IPS-NIHi11 (cell line): ENCODE measurements at regions not wholly inside any gene's neighbourhood (a gene's known extent, or its start where the extent isn't known, plus 50 kb on each side); places are given as distances from the start of the nearest gene placed in this dataset.
A peak's percentile ranks its signal among the peaks of the same experiment; 100 is the strongest.

Source experiments
- DNase-seq: peaks from one replicate; pipeline ENCODE4 v3.0.0; 2012; ENCODE audit warnings: mixed read lengths, low spot score

- DNase-seq = no peak
These were observed 297.0 kb upstream of the CLNK start for GRCh38 chr4:10981576-10981975.

GRCh38 chr4:10981096-10981495 is 296.5 kb upstream of the CLNK start:
- DNase-seq = no peak

DNA sequence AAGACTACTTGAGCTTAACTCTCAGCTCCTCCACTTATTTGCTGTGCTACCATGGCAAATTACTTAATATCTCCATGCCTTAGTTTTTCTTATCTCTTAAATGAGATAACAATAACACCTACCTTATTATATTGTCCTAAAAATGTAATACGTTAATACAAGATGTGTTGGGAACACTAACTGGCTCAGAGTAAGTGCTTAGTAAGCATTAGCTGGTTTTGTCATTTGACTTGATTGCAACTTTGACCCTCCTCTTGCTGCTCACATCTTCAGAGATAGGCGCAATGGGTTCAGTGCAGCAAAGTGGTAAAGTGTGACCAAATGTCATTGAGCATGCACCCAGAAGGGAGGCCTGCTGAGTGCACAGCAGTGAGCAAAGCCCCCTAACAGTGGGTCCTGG is 294.5 kb upstream of the CLNK start:
- DNase-seq = no peak

DNA sequence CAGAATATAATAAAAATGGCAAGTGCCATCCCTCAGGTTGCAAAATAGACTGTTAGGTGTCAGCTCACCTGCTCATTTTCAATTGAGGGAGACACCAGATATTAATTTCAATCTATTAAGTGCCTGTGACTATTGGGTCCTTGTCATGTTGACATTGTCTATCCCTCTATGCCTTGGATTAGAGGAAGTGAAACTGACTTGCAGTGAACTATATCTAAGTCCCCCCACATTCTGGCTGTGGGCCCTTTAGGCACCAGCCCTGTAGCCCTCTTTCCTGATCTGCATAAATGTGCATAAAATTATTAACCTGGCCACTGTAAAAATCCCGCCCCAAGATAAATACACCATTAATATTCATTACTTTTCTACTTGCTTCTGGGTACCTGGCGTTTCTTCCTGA is 293.0 kb upstream of the CLNK start:
- no peak for DNase-seq

DNA sequence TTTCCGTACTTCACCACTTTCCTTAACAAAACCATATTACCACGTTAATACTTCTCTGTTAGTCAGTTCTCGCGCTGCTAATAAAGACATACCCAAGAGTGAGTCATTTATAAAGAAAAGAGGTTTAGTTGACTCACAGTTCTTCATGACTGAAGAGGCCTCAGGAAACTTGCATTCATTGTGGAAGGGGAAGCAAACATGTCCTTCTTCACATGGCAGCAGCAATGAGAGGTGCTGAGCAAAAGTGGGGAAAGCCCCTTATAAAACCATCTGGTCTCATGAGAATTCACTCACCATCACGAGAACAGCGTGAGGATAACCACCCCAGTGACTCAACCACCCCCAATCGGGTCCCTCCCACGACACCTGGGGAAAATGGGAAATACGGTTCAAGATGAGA is 289.8 kb upstream of the CLNK start:
- no peak for DNase-seq

- DNase-seq = no peak
These were observed 289.1 kb upstream of the CLNK start for GRCh38 chr4:10973686-10974085.

- no peak for DNase-seq
These were observed 287.3 kb upstream of the CLNK start for GRCh38 chr4:10971800-10972401.

DNA sequence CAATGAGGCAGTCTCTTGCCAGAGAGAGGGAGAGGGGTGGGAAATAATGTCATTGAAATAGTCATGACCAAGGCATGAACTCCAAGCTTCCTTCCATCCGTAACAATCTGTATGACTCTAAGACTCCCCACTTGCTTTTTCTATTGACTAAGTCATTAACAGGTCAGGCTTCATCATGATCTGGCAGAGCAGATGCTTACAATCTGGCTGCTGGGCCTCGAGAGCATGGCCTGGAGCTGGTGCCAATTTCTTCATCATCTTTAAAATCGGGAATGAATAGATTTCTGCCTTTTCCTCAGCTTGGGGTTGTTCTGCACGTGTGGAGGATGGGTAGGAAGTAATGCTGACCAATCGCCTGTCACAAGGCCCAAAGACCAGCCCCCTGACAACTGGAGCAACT is 280.6 kb upstream of the CLNK start:
- no peak for DNase-seq

DNA sequence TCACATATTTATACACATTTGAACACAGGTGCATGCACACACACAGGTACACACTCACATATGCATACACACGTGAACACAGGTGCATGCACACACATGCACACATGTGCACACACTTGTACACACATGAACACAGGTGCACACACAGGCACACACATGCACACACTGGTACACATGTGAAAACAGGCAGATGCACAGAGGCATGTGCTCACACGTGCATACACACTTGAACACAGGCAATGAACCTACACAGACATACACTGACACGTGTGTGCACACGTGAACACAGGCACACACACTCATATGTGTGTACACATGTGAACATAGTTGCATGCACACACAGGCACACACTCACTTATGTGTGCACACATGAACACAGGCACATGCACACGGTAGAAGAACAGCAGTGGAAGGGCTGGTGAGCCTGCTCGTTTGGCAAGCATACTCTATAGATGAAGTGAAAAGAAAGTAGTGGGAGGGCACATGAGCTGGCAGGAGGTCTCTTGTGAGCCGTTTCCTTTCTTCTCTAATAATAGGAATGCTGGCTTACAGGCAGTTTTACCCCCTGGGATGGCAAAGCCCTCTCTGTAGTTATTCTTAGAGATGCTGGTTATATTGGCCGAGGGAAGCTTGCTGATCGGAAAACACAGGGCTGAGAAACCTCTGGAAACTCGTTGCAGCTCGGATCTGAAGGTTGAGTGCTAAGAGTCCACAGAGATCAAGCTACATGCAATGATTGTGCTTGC is 279.6 kb upstream of the CLNK start:
- DNase-seq = no peak

- DNase-seq = no peak
These were observed 278.7 kb upstream of the CLNK start for GRCh38 chr4:10963241-10963640.

GRCh38 chr4:10962246-10962645 is 277.7 kb upstream of the CLNK start:
- DNase-seq = no peak

DNA sequence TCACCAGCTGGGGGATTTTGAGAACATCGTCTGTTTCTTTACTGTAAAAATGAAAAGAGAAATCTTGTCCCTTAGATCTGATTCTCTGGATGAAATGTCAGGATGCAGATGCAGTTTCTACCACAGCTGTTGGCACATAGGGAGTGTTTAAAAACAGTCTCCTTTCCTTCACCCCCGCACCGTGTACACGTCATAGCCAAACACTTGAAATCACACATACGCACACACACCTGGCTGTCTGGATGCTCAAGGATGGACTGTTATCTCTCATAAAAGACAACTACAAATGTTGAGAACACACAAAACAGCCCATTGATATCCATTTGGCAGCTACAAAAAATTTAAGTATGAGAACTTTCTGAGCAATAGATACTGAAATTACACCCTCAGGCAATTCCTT is 275.8 kb upstream of the CLNK start:
- DNase-seq = no peak

GRCh38 chr4:10959586-10959985 is 275.0 kb upstream of the CLNK start:
- DNase-seq = no peak

DNA sequence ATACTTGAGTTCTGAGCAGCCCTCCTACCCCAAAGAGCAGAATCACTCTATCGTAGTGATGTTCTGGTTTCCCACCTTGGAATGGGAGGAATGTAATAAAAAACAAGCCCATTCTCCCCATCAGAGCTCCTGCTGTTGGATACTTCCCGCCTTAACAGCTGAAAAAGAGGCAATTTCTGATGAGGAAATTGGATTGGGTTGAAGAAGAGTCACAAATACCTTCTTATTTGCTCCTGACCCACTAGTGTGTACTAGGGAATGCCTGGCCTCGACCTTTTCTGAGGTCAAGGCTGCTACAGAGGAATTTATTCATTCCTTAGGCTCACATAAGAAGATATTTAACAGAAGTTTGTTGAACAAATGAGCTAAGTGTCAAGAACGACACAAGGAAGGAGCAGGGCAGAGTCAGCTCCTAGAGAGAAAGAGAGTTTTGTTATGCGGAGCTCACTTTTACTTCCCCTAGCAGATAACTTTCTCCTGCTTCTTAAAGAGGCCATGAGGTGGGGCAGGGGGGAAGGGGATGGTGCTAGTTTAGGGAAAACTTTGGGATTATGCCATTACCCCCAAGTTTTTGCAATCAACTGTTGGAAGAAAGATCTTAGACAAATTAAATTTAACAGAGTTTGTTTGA is 273.8 kb upstream of the CLNK start:
- DNase-seq = peak; percentile 25

DNA sequence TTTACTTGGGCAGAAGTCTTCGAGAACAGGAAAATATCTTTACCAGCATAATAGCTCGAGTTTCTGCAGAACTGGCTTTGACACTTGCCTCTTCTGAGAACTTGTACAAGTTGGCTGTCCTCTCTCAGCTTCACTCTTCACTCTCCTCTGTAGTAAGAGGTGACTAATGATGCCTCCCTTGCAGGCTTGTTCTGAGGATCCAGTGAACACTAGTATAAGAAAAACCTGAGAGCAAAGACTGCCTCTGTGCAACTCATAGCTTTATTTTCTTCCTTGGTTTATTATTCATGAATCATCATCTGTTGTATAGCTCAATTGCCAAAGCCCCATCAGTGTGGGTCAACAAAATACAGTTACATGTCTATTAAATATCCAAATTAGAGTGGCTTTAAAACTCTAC is 266.7 kb upstream of the CLNK start:
- no peak for DNase-seq

DNA sequence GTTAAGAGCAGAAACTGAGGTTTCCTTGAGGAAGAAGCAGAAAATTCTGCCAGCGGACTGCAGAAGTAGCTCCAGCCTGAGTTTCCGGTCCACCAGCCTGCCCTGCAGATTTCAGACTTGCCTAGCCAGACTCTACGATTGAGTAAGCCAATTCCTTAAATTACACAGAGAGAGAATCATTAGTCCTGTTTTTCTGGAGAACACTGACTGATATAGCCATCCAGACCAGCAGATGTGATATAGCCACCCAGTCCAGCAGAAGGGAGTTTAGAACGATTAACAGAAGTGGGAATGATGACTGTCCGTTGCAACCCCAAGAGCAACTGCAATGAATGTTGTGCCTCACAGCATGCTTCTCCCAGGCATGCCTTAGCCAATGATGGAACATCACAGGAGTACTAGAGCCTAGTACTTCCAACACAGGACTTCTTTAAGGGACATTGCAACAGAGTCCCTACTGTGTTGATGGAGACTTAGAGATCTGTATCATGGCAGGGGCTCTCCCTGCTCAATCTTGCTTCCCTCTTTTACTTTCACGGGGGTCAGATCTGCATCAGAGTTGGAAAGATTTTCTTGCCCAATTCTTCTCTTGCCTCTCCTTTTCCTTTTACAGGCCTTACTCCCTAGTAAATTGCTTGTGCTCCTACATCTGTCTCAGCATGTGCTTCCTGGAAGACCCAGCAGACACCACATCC is 264.6 kb upstream of the CLNK start:
- no peak for DNase-seq

DNA sequence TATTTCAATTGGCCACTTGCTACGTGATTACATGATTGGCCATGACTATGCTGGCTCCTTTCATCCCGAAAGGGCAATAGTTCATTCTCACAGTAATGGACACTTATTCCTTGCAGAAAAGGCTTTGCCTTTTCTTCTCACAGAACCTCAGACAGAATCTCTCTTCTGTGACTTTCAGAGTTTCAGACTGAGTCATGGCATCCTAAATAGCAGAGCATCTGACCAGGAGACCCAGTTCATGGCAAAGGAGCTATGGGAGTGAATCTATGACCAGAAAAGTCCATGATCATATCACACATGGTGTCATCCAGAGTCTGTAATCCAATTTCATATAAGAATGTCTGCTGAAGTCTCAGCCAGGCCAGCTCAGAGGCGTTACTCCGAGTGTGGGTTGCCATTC is 263.3 kb upstream of the CLNK start:
- no peak for DNase-seq

- DNase-seq = no peak
These were observed 259.8 kb upstream of the CLNK start for GRCh38 chr4:10944321-10944720.

GRCh38 chr4:10942156-10942555 is 257.6 kb upstream of the CLNK start:
- no peak for DNase-seq

GRCh38 chr4:10929818-10930217 is 245.2 kb upstream of the CLNK start:
- DNase-seq = no peak

DNA sequence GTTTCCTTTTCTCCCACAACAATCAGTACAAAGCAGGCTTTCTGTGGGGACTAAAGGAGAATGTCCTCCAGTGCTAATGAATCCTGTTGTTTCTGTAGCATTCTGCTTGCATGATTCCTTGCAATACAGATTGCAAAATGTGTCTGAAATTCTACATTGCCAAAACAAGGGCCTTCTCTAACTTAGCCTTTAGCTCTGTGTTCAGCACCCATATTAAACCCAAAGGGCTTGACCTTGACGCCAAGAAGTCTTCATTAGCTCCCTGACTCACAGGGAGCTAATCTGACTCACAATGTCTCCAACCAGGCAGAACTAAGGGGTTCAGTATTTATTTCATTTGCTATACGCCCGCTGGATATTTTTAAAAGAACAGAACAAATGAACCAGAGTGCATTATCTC is 241.4 kb upstream of the CLNK start:
- no peak for DNase-seq

- DNase-seq = no peak
These were observed 239.7 kb upstream of the CLNK start for GRCh38 chr4:10924274-10924673.

DNA sequence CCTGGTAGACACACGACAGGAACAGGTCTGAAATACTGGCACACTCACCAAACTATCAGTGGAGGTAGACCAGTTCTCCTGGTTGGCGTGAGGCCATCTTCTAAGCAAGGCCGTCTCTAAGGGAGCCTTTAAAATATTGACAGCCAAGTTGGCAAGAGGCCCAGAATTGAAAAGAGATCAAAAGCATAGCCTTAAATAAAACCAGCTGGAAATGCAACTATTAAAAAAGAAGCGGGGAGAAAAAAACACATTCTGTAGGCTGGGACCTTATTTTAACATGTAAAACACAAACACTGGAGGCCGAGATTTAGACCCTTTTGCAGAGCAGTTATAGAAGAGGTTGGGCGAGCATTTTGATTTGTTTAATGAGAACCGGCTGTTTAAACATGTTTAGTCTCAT is 233.0 kb upstream of the CLNK start:
- no peak for DNase-seq
